WTC11 (cell line): ENCODE measurements at regions not wholly inside any gene's neighbourhood (a gene's known extent, or its start where the extent isn't known, plus 50 kb on each side); places are given as distances from the start of the nearest gene placed in this dataset.

Experiments used
- ATAC-seq: fragments of 200-7000 bp; cut with Tn5 transposase; 2 replicates; pipeline ENCODE4 v1.10.0; 2021; ENCODE audit warnings: mild to moderate bottlenecking, moderate library complexity
- CTCF ChIA-PET: fragments of 300-600 bp; sonication (Branson Sonifier 250); formaldehyde crosslinking; loops from one replicate; lab custom pipeline; 2021; ENCODE audit warnings: antibody characterized with exemption; lab: Charles Lee
- POLR2A ChIA-PET: fragments of 350-600 bp; sonication (Branson Sonifier 250); formaldehyde crosslinking; loops from one replicate; lab custom pipeline; 2021; ENCODE audit warnings: antibody characterized with exemption; lab: Charles Lee
- DNase-seq: peaks from one replicate; pipeline ENCODE4 v3.0.0; 2021; ENCODE audit warnings: low spot score
- H3K27ac Mint-ChIP-seq: 2 replicates; pipeline ENCODE4 v1.8.0; 2021; ENCODE audit warnings: mixed read lengths
- H3K27me3 Mint-ChIP-seq: 2 replicates; pipeline ENCODE4 v1.8.0; 2021; ENCODE audit warnings: low read depth, mild to moderate bottlenecking, moderate library complexity, mixed read lengths
- H3K36me3 Mint-ChIP-seq: 2 replicates; pipeline ENCODE4 v1.8.0; 2021; ENCODE audit warnings: mixed read lengths
- H3K4me1 Mint-ChIP-seq: 2 replicates; pipeline ENCODE4 v1.8.0; 2022; ENCODE audit warnings: mixed read lengths
- H3K4me3 Mint-ChIP-seq: 2 replicates; pipeline ENCODE4 v1.8.0; 2021; ENCODE audit warnings: mild to moderate bottlenecking, moderate library complexity, mixed read lengths
- H3K9me3 Mint-ChIP-seq: 2 replicates; pipeline ENCODE4 v1.8.0; 2021; ENCODE audit warnings: mixed read lengths
- E2F1 ChIP-seq: sonication (generic); formaldehyde crosslinking; IDR thresholded peaks from 2 replicates; pipeline ENCODE4 v1.8.0; 2022; ENCODE audit warnings: mild to moderate bottlenecking, missing genetic modification reagents
- FOXK1 ChIP-seq: sonication (generic); formaldehyde crosslinking; IDR thresholded peaks from 2 replicates; pipeline ENCODE4 v1.8.0; 2022; ENCODE audit warnings: mild to moderate bottlenecking, moderate library complexity, missing genetic modification reagents
- FOXP1 ChIP-seq: sonication (generic); formaldehyde crosslinking; IDR thresholded peaks from 2 replicates; pipeline ENCODE4 v1.8.0; 2022; ENCODE audit warnings: missing genetic modification reagents, mild to moderate bottlenecking, moderate library complexity, borderline replicate concordance
- KAT7 ChIP-seq: sonication (generic); formaldehyde crosslinking; IDR thresholded peaks from 2 replicates; pipeline ENCODE4 v1.8.1; 2023; ENCODE audit warnings: missing genetic modification reagents, mild to moderate bottlenecking, borderline replicate concordance
- NFE2L1 ChIP-seq: sonication (generic); formaldehyde crosslinking; IDR thresholded peaks from 2 replicates; pipeline ENCODE4 v1.8.1; 2023; ENCODE audit warnings: missing genetic modification reagents
- RELA ChIP-seq: sonication (generic); formaldehyde crosslinking; IDR thresholded peaks from 2 replicates; pipeline ENCODE4 v1.8.1; 2022; ENCODE audit warnings: missing genetic modification reagents, mild to moderate bottlenecking, borderline replicate concordance
- SOX15 ChIP-seq: fragments of 250-450 bp; sonication (Bioruptor Pico); IDR thresholded peaks from 2 replicates; pipeline ENCODE4 v1.9.0; 2021; ENCODE audit warnings: mild to moderate bottlenecking
- STAT6 ChIP-seq: sonication (generic); formaldehyde crosslinking; conservative IDR thresholded peaks from 2 replicates; pipeline ENCODE4 v1.8.1; 2023; ENCODE audit warnings: mild to moderate bottlenecking, low read depth, missing genetic modification reagents, moderate library complexity
- TEAD1 ChIP-seq: sonication (generic); formaldehyde crosslinking; IDR thresholded peaks from 2 replicates; pipeline ENCODE4 v1.8.0; 2022; ENCODE audit warnings: mild to moderate bottlenecking, missing genetic modification reagents
- ZNF138 ChIP-seq: sonication (generic); formaldehyde crosslinking; conservative IDR thresholded peaks from 2 replicates; pipeline ENCODE4 v1.8.1; 2022; ENCODE audit warnings: mild to moderate bottlenecking, moderate library complexity, missing genetic modification reagents
- ZNF232 ChIP-seq: sonication (generic); formaldehyde crosslinking; IDR thresholded peaks from 2 replicates; pipeline ENCODE4 v1.8.0; 2022; ENCODE audit warnings: mild to moderate bottlenecking, missing genetic modification reagents
- ZNF532 ChIP-seq: fragments of 250-450 bp; sonication (Bioruptor Pico); IDR thresholded peaks from 2 replicates; pipeline ENCODE4 v1.9.0; 2021; ENCODE audit warnings: mild to moderate bottlenecking, borderline replicate concordance
- ZNF671 ChIP-seq: fragments of 250-450 bp; sonication (Bioruptor Pico); IDR thresholded peaks from 2 replicates; pipeline ENCODE4 v1.8.0; 2021; ENCODE audit warnings: mild to moderate bottlenecking
- TF ChIP-seq, protein P1 (sequence below): sonication (generic); formaldehyde crosslinking; IDR thresholded peaks from 2 replicates; pipeline ENCODE4 v1.8.1; 2023; ENCODE audit warnings: mild to moderate bottlenecking, missing genetic modification reagents, borderline replicate concordance
- TF ChIP-seq, protein P2 (sequence below): fragments of 250-450 bp; sonication (Bioruptor Pico); IDR thresholded peaks from 2 replicates; pipeline ENCODE4 v2.1.2; 2022; ENCODE audit warnings: mild to moderate bottlenecking, moderate library complexity
- TF ChIP-seq, protein P3 (sequence below): sonication (generic); formaldehyde crosslinking; IDR thresholded peaks from 2 replicates; pipeline ENCODE4 v1.8.1; 2023; ENCODE audit warnings: mild to moderate bottlenecking, missing genetic modification reagents, moderate library complexity

DNA sequence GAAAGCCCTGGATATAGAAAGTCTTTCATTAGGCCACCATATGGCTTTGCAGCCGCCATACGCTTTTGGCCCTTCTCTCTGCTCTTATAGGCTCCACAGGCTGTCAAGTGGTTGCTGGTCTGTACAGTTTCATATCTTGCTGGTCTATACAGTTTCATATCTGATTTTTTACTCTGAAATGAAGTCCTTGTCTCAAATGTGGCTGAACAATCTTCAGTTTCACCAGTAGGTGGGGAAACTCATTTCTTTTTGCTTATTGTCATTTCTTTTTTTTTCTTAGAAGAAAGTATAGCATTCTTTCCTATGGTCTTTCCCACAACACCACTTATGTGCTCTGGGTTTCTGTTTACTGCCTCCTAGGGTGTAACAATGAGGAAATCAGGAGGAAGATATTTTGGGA, 771.4 kb upstream of the MMS22L start:
- Mint-ChIP-seq H3K27me3 (no peaks in the 10 kb centered on the region), H3K36me3 (peaks cover under 1% of the 10 kb centered on the region; the same call in 1 of the 2 replicates)
- no peak for TF ChIP-seq ZNF138
- TF ChIP-seq KAT7 (CRISPR knock-in tag), result no peak
- TF ChIP-seq FOXP1, result no peak
- TF ChIP-seq ZNF532 (CRISPR knock-in tag), result no peak
- TF ChIP-seq SOX15 (CRISPR knock-in tag), result no peak
- TF ChIP-seq, protein P1, sequence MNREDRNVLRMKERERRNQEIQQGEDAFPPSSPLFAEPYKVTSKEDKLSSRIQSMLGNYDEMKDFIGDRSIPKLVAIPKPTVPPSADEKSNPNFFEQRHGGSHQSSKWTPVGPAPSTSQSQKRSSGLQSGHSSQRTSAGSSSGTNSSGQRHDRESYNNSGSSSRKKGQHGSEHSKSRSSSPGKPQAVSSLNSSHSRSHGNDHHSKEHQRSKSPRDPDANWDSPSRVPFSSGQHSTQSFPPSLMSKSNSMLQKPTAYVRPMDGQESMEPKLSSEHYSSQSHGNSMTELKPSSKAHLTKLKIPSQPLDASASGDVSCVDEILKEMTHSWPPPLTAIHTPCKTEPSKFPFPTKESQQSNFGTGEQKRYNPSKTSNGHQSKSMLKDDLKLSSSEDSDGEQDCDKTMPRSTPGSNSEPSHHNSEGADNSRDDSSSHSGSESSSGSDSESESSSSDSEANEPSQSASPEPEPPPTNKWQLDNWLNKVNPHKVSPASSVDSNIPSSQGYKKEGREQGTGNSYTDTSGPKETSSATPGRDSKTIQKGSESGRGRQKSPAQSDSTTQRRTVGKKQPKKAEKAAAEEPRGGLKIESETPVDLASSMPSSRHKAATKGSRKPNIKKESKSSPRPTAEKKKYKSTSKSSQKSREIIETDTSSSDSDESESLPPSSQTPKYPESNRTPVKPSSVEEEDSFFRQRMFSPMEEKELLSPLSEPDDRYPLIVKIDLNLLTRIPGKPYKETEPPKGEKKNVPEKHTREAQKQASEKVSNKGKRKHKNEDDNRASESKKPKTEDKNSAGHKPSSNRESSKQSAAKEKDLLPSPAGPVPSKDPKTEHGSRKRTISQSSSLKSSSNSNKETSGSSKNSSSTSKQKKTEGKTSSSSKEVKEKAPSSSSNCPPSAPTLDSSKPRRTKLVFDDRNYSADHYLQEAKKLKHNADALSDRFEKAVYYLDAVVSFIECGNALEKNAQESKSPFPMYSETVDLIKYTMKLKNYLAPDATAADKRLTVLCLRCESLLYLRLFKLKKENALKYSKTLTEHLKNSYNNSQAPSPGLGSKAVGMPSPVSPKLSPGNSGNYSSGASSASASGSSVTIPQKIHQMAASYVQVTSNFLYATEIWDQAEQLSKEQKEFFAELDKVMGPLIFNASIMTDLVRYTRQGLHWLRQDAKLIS (CRISPR knock-in tag), result no peak
- no peak for TF ChIP-seq TEAD1 (CRISPR knock-in tag)
- TF ChIP-seq, all 79 proteins: peak for 0
- ChIA-PET POLR2A (no interaction called here), CTCF (no interaction called here)
- DNase-seq, result no peak
- Mint-ChIP-seq H3K4me1 (peaks cover 23% of the 10 kb centered on the region), H3K4me3 (no peak overlapping the region), H3K27ac (peak overlapping the region; percentile 84; the same call in 1 of the 2 replicates), H3K9me3 (no peaks in the 10 kb centered on the region)
- peak; percentile 58 for ATAC-seq

- DNase-seq, result no peak
- peaks cover 7% of the 10 kb centered on the region for H3K36me3 Mint-ChIP-seq
- no peak overlapping the region for H3K4me3 Mint-ChIP-seq
- ChIA-PET POLR2A (no interaction called here), CTCF (no interaction called here)
- no peaks in the 10 kb centered on the region for H3K27me3 Mint-ChIP-seq
- H3K27ac Mint-ChIP-seq, result peak overlapping the region; percentile 16
- H3K4me1 Mint-ChIP-seq, result peaks cover 22% of the 10 kb centered on the region
- TF ChIP-seq ZNF232 (CRISPR knock-in tag) (no peak), FOXK1 (CRISPR knock-in tag) (no peak), NFE2L1 (CRISPR knock-in tag) (no peak), E2F1 (no peak), ZNF671 (CRISPR knock-in tag) (no peak), STAT6 (CRISPR knock-in tag) (no peak), RELA (CRISPR knock-in tag) (no peak)
- TF ChIP-seq, protein P2, sequence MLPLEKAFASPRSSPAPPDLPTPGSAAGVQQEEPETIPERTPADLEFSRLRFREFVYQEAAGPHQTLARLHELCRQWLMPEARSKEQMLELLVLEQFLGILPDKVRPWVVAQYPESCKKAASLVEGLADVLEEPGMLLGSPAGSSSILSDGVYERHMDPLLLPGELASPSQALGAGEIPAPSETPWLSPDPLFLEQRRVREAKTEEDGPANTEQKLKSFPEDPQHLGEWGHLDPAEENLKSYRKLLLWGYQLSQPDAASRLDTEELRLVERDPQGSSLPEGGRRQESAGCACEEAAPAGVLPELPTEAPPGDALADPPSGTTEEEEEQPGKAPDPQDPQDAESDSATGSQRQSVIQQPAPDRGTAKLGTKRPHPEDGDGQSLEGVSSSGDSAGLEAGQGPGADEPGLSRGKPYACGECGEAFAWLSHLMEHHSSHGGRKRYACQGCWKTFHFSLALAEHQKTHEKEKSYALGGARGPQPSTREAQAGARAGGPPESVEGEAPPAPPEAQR (CRISPR knock-in tag), result no peak
- TF ChIP-seq, protein P3, sequence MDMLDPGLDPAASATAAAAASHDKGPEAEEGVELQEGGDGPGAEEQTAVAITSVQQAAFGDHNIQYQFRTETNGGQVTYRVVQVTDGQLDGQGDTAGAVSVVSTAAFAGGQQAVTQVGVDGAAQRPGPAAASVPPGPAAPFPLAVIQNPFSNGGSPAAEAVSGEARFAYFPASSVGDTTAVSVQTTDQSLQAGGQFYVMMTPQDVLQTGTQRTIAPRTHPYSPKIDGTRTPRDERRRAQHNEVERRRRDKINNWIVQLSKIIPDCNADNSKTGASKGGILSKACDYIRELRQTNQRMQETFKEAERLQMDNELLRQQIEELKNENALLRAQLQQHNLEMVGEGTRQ (CRISPR knock-in tag), result no peak
- TF ChIP-seq, all 79 proteins: peak for 0
- peaks cover 7% of the 10 kb centered on the region for H3K9me3 Mint-ChIP-seq
- ATAC-seq, result no peak
These were observed 773.9 kb upstream of the MMS22L start for GRCh38 chr6:98056955-98057354.
